Erythroblast (primary cell): ENCODE measurements at regions not wholly inside any gene's neighbourhood (a gene's known extent, or its start where the extent isn't known, plus 50 kb on each side); places are given as distances from the start of the nearest gene placed in this dataset.

Source experiments
- GATA1 ChIP-seq: IDR thresholded peaks from 2 replicates; pipeline ENCODE4 v1.6.1; 2011; ENCODE audit warnings: low read depth, mild to moderate bottlenecking, control low read depth, low read length, moderate library complexity
- POLR2A ChIP-seq: IDR thresholded peaks from 2 replicates; pipeline ENCODE4 v1.6.1; 2011; ENCODE audit warnings: mild to moderate bottlenecking, low read length

DNA sequence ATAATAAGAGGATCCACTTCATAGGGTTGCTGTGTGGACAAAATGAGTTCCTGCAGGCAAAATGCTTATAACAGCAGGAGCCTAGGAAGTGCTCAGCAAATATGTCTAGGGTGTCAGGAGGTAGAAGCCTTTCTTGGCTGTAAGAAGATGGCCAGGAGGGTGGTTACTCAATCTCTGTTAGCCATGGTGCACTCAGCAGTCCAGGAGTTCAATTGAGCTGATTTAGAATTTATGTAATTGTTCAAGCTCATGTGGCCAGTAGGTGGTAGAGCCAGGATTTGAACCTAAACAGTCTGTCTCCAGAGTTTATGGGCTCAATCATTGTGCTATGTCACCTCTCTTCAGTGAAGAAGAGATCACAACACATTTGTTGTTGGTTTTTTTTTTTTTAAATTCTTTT lies 381.2 kb downstream of the KIF4B start:
- no peak for TF ChIP-seq POLR2A
- no peak for TF ChIP-seq GATA1
